ENCODE measurements at regions not wholly inside any gene's neighbourhood (a gene's known extent, or its start where the extent isn't known, plus 50 kb on each side); places are given as distances from the start of the nearest gene placed in this dataset.
A peak's percentile ranks its signal among the peaks of the same experiment; 100 is the strongest.
"Not testable (repeated sequence)": the region's sequence is repeated elsewhere in the genome, so short reads cannot be mapped to it uniquely, and the experiment has no call there.

DNA sequence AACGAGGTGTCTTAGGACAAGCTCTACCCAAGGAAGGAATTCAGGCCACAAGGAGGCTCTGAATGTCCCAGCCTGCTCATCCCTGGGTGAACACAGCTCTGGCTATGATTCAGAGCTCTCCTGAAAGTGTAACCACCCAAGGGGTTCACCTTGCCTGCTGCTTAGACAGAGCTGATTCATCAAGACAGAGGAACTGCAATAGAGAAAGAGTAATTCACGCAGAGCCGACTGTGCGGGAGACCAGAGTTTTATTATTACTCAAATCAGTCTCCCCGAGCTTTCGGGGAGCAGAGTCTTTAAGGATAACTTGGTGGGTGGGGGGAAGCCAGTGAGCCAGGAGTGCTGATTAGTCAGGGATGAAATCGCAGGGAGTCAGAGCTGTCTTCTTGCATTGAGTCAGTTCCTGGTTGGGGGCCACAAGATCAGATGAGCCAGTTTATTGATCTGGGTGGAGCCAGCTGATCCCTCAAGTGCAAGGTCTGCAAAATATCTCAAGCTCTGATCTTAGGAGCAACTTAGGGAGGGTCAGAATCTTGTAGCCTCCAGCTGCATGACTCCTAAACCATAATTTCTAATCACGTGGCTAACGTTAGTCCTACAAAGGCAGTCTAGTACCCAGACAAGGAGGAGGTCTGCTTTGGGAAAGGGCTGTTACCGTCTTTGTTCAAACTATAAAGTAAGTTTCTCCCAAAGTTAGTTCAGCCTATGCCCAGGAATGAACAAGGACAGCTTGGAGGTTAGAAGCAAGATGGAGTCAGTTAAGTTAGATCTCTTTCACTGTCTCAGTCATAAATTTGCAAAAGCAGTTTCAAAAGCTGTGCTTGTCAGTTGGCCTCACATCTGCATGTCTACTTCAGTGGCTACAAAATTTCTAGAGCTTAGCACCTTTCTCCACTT is 123.4 kb upstream of the DAPK1 start:
- peak; percentile 46 for DNase-seq (ENCODE audit: low read depth)
- not testable (repeated sequence) for H3K4me3 ChIP-seq (ENCODE audit: low read depth, low read length)
- peak; percentile 6 for TF ChIP-seq CTCF (conservative IDR thresholded peaks at IDR 0.05; ENCODE audit: low read depth, low read length)

DNA sequence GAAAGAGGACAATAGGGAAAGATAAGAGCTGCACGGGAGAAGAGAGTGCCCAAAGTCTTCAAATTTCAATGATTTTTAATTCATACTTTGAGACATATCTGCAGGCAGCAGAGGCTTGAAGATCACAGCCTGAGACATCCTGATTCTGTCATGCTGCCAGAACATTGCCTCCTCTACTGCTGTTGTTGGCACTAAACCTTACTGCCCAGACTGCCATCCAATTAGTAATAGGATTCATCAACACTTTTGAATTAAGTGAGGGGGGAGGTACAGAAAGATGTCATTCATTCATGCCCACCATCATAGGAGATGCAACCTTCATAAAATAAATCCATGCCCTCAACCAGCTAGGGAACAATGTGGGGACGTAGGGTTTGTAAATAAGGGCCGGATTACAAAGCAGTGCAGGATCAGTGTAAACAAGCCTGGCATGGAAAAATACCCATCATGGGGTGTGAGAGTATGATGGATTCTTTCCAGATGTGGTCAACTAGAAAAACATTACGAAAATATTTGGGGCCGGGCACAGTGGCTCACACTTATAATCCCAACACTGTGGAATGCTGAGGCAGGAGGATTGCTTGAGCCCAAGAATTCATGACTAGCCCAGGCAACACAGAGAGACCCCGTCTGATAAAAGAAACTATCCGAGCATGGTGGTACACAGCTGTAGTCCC is 122.1 kb upstream of the DAPK1 start:
- DNase-seq (ENCODE audit: low read depth) = peak; percentile 31
- H3K4me3 ChIP-seq (ENCODE audit: low read depth, low read length) = no peak overlapping the region
- TF ChIP-seq CTCF (conservative IDR thresholded peaks at IDR 0.05; ENCODE audit: low read depth, low read length) = no peak

DNA sequence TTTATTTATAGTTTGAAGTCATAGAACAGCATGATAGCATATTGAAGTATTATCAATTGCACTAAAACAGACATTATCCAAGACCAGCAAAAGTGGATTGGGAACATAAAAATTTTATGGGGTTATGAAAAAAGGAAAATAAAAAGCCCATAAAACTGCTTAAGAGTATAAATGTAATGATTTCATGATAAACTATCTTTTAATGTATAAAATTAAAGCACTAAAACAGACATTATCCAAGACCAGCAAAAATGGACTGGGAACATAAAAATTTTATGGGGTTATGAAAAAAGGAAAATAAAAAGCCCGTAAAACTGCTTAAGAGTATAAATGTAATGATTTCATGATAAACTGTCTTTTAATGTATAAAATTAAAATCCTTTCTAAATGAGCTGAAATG is 119.0 kb upstream of the DAPK1 start:
- no peak for DNase-seq (ENCODE audit: low read depth)
- H3K4me3 ChIP-seq (ENCODE audit: low read depth, low read length) = no peak overlapping the region
- TF ChIP-seq CTCF (conservative IDR thresholded peaks at IDR 0.05; ENCODE audit: low read depth, low read length) = no peak

- TF ChIP-seq CTCF (conservative IDR thresholded peaks at IDR 0.05; ENCODE audit: low read depth, low read length) = no peak
- no peak overlapping the region for H3K4me3 ChIP-seq (ENCODE audit: low read depth, low read length)
- DNase-seq (ENCODE audit: low read depth) = no peak
Measured at GRCh38 chr9:87379300-87379699, 118.4 kb upstream of the DAPK1 start.

GRCh38 chr9:87381050-87381711 is 116.5 kb upstream of the DAPK1 start:
- no peak for TF ChIP-seq CTCF (conservative IDR thresholded peaks at IDR 0.05; ENCODE audit: low read depth, low read length)
- H3K4me3 ChIP-seq (ENCODE audit: low read depth, low read length) = no peak overlapping the region
- DNase-seq (ENCODE audit: low read depth) = peak; percentile 86

- DNase-seq (ENCODE audit: low read depth) = peak; percentile 31
- H3K4me3 ChIP-seq (ENCODE audit: low read depth, low read length) = no peak overlapping the region
- no peak for TF ChIP-seq CTCF (conservative IDR thresholded peaks at IDR 0.05; ENCODE audit: low read depth, low read length)
Measured at GRCh38 chr9:87381746-87382145, 115.9 kb upstream of the DAPK1 start.

Data from choroid plexus epithelial cell (primary cell).